Ovary (tissue), 7 donors: ENCODE measurements at regions not wholly inside any gene's neighbourhood (a gene's known extent, or its start where the extent isn't known, plus 50 kb on each side); places are given as distances from the start of the nearest gene placed in this dataset.
"Not testable (repeated sequence)": the region's sequence is repeated elsewhere in the genome, so short reads cannot be mapped to it uniquely, and the experiment has no call there.

ENCODE experiments used
- DNase-seq, 5 donors: peaks; one replicate each; pipeline ENCODE4 v3.0.0-alpha.2; 2019 to 2020
- H3K27ac ChIP-seq, 2 donors: fragments of 200-600 bp; one replicate each; pipeline versions ENCODE4 v1.5.1 to v1.8.0; 2019 to 2022
- H3K27me3 ChIP-seq: fragments of 200-600 bp; one replicate; pipeline ENCODE4 v1.8.0; 2022
- H3K36me3 ChIP-seq: fragments of 200-600 bp; sonication (generic); one replicate; pipeline ENCODE4 v1.5.1; 2019
- H3K4me1 ChIP-seq: one replicate; pipeline ENCODE4 v1.8.1; 2013; ENCODE audit warnings: mild to moderate bottlenecking, moderate library complexity; ENCODE audit not compliant: insufficient read depth
- H3K4me3 ChIP-seq: fragments of 200-600 bp; sonication (generic); one replicate; pipeline ENCODE4 v1.5.1; 2017
- H3K9me3 ChIP-seq, 2 donors: fragments of 200-600 bp in 1 of 2; sonication (generic) in 1 of 2; one replicate each; pipeline versions ENCODE4 v1.5.1 to v1.8.1; 2013 to 2019; ENCODE audit warnings: mild to moderate bottlenecking in 1 of 2, moderate library complexity in 1 of 2
- EP300 ChIP-seq: sonication (generic); formaldehyde crosslinking; IDR thresholded peaks from one replicate; pipeline ENCODE4 v1.6.1; 2017; ENCODE audit warnings: antibody characterized with exemption
- POLR2A ChIP-seq: fragments of 450-650 bp; IDR thresholded peaks from one replicate; pipeline ENCODE4 v1.6.1; 2017; ENCODE audit warnings: antibody characterized with exemption, mild to moderate bottlenecking, moderate library complexity
- WGBS, 3 donors: extraction: QIAGEN DNeasy Blood & Tissue Kit in 1 of 3; methylation state at CpG; one replicate each; pipeline versions ENCODE4 v1.1.5 to v1.1.7; 2013 to 2017; 5-methylcytosine and 5-hydroxymethylcytosine counted together
- intact Hi-C, 4 donors: fragments of 100-400 bp; cut with DNase I; formaldehyde crosslinking; loops; one replicate each; pipeline versions ENCODE4 v1.11.0 to v1.15.1; 2022 to 2023
- TF ChIP-seq, protein P1 (sequence below), 3 donors: fragments of 450-650 bp in 2 of 3; fragments of 200-600 bp in 1 of 3; IDR thresholded peaks; one replicate each; pipeline versions ENCODE4 v1.5.1 to v1.8.0; 2016 to 2022; ENCODE audit warnings: antibody characterized with exemption in 3 of 3, mild to moderate bottlenecking in 1 of 3
- donor health status: DM: no; HTN: no; CAD: no; lungs with moderate emphysema.
- donor health status: DM: no; HTN: no; CAD: no.
- donor health status: Bipolar disorder and iron deficiency.
- donor health status: DM: no; HTN: no; CAD: no.
- donor health status: DM: yes; HTN: yes; CAD: no.

DNA sequence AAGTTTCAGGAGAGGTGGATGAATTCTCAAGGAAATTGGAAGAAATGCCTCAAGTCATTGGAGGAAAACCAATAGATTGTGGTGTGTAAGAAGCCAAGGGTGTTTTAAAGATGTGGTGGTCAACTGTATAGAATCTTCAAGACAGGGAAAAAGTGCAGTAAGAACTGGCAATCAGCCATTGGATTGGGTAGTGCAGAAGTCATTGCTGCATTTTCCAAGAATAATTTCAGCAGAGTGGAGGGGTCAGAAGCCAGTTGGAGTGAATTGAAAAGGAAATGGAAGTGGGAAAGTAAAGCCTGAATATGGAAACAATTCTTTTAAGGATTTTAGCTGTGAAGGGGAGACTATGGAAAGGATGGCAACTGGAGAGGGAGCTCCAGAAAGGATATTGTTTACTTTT lies 128.2 kb upstream of the TMEM170B start:
- no peak overlapping the region for H3K27ac ChIP-seq
- H3K4me3 ChIP-seq, result no peak overlapping the region
- intact Hi-C loops, result no loop called here
- no peaks in the 10 kb centered on the region for H3K27me3 ChIP-seq
- no peaks in the 10 kb centered on the region for H3K9me3 ChIP-seq
- DNase-seq, result no peak
- TF ChIP-seq, protein P1, sequence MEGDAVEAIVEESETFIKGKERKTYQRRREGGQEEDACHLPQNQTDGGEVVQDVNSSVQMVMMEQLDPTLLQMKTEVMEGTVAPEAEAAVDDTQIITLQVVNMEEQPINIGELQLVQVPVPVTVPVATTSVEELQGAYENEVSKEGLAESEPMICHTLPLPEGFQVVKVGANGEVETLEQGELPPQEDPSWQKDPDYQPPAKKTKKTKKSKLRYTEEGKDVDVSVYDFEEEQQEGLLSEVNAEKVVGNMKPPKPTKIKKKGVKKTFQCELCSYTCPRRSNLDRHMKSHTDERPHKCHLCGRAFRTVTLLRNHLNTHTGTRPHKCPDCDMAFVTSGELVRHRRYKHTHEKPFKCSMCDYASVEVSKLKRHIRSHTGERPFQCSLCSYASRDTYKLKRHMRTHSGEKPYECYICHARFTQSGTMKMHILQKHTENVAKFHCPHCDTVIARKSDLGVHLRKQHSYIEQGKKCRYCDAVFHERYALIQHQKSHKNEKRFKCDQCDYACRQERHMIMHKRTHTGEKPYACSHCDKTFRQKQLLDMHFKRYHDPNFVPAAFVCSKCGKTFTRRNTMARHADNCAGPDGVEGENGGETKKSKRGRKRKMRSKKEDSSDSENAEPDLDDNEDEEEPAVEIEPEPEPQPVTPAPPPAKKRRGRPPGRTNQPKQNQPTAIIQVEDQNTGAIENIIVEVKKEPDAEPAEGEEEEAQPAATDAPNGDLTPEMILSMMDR (IDR thresholded peaks at IDR 0.05), result no peak
- no peak for TF ChIP-seq EP300
- no peak for TF ChIP-seq POLR2A
- H3K36me3 ChIP-seq, result no peaks in the 10 kb centered on the region
- no peaks in the 10 kb centered on the region for H3K4me1 ChIP-seq

- intact Hi-C loops, result no loop called here
- TF ChIP-seq POLR2A (no peak), EP300 (no peak)
- TF ChIP-seq, protein P1 (IDR thresholded peaks at IDR 0.05), result no peak
- no peaks in the 10 kb centered on the region for H3K4me1 ChIP-seq
- no peak overlapping the region for H3K4me3 ChIP-seq
- WGBS, 3 donors, result 92 to 93% (median 92%) methylated on average over 2 of the region's 2 CpGs
- no peaks in the 10 kb centered on the region for H3K36me3 ChIP-seq
- no peak for DNase-seq
- H3K27ac ChIP-seq, result no peak overlapping the region
- no peaks in the 10 kb centered on the region for H3K9me3 ChIP-seq
- no peaks in the 10 kb centered on the region for H3K27me3 ChIP-seq
These were observed 130.1 kb upstream of the TMEM170B start for GRCh38 chr6:11407414-11407813.

- Histone ChIP-seq H3K27ac (no peak overlapping the region), H3K9me3 (no peaks in the 10 kb centered on the region), H3K36me3 (no peaks in the 10 kb centered on the region), H3K4me3 (no peak overlapping the region), H3K27me3 (no peaks in the 10 kb centered on the region), H3K4me1 (no peaks in the 10 kb centered on the region)
- intact Hi-C loops, result no loop called here
- 86 to 88% (median 87%) methylated on average over 4 of the region's 4 CpGs for WGBS, 3 donors
- no peak for DNase-seq
- no peak for TF ChIP-seq EP300
- TF ChIP-seq, protein P1 (IDR thresholded peaks at IDR 0.05), result no peak
- no peak for TF ChIP-seq POLR2A
These were observed 132.7 kb upstream of the TMEM170B start for GRCh38 chr6:11404838-11405237.

DNA sequence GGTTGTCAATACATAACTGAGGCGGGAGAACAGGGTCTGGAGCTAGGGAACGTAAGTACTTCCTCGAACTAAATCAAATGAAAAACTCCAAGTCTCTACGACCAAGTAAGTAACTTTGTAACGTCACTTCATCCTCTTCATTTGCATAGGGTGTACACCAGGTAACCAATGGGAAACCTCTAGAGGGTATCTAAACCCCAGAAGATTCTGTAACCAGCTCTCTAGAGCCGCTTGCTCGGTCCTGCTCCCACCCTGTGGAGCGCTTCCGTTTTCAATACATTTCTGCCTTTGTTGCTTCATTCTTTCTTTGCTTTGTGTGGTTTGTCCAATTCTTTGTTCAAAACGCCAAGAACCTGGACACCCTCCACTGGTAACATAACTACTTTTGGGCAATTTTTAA lies 133.5 kb upstream of the TMEM170B start:
- WGBS, 3 donors, result 92 to 96% (median 96%) methylated on average over 10 of the region's 10 CpGs
- no peak overlapping the region for H3K4me3 ChIP-seq
- H3K36me3 ChIP-seq, result no peaks in the 10 kb centered on the region
- no peaks in the 10 kb centered on the region for H3K27me3 ChIP-seq
- intact Hi-C loops, result no loop called here
- no peaks in the 10 kb centered on the region for H3K4me1 ChIP-seq
- no peak for TF ChIP-seq EP300
- TF ChIP-seq POLR2A, result no peak
- H3K9me3 ChIP-seq, result no peaks in the 10 kb centered on the region
- DNase-seq, result no peak
- H3K27ac ChIP-seq, result no peak overlapping the region

GRCh38 chr6:11403035-11403601 lies 134.4 kb upstream of the TMEM170B start:
- TF ChIP-seq EP300 (no peak), POLR2A (no peak)
- TF ChIP-seq, protein P1 (IDR thresholded peaks at IDR 0.05), result no peak
- H3K36me3 ChIP-seq, result no peaks in the 10 kb centered on the region
- no peak overlapping the region for H3K27ac ChIP-seq
- WGBS, 3 donors, result 90 to 94% (median 93%) methylated on average over 11 of the region's 11 CpGs
- H3K27me3 ChIP-seq, result no peaks in the 10 kb centered on the region
- H3K4me1 ChIP-seq, result no peaks in the 10 kb centered on the region
- H3K9me3 ChIP-seq, result no peaks in the 10 kb centered on the region
- H3K4me3 ChIP-seq, result no peak overlapping the region
- DNase-seq, result no peak
- intact Hi-C loops, result no loop called here

GRCh38 chr6:11402581-11402980 lies 135.0 kb upstream of the TMEM170B start:
- H3K4me3 ChIP-seq, H3K9me3 ChIP-seq: not testable (repeated sequence)

GRCh38 chr6:11401954-11402353 lies 135.6 kb upstream of the TMEM170B start:
- intact Hi-C loops, H3K27ac ChIP-seq, DNase-seq, H3K4me3 ChIP-seq, H3K4me1 ChIP-seq, H3K36me3 ChIP-seq, H3K9me3 ChIP-seq, H3K27me3 ChIP-seq: not testable (repeated sequence)
- WGBS, 3 donors, result 84 to 87% (median 87%) methylated on average over 5 of the region's 5 CpGs

More at GRCh38 chr6:11402581-11402980, 135.0 kb upstream of the TMEM170B start:
- 94 to 97% (median 95%) methylated on average over 33 to 36 of the region's 36 CpGs for WGBS, 3 donors
- H3K36me3 ChIP-seq, DNase-seq, H3K4me1 ChIP-seq, intact Hi-C loops, H3K27me3 ChIP-seq, H3K27ac ChIP-seq: not testable (repeated sequence)
